Sigmoid colon (tissue), 4 donors: ENCODE measurements at regions not wholly inside any gene's neighbourhood (a gene's known extent, or its start where the extent isn't known, plus 50 kb on each side); places are given as distances from the start of the nearest gene placed in this dataset.

Experiments
- CTCF ChIP-seq, 4 experiments: fragments of 450-650 bp in 3 of 4; fragments of 200-600 bp in 1 of 4; IDR thresholded peaks; one replicate each; pipeline ENCODE4 v1.5.1; 2016 to 2019; ENCODE audit warnings: antibody characterized with exemption in 4 of 4, mild to moderate bottlenecking in 3 of 4, moderate library complexity in 2 of 4
- EP300 ChIP-seq, 4 donors: sonication (generic); formaldehyde crosslinking; IDR thresholded peaks; one replicate each; pipeline ENCODE4 v1.6.1; 2017; ENCODE audit warnings: antibody characterized with exemption in 4 of 4
- POLR2A ChIP-seq, 2 donors: fragments of 450-650 bp; IDR thresholded peaks; one replicate each; pipeline ENCODE4 v1.6.1; 2016; ENCODE audit warnings: antibody characterized with exemption in 2 of 2, mild to moderate bottlenecking in 2 of 2, moderate library complexity in 2 of 2
- POLR2AphosphoS5 ChIP-seq, 4 donors: sonication (generic); formaldehyde crosslinking; IDR thresholded peaks; one replicate each; pipeline ENCODE4 v1.6.1; 2017; ENCODE audit warnings: antibody characterized with exemption in 4 of 4

- TF ChIP-seq CTCF (IDR thresholded peaks at IDR 0.05) (no peak), EP300 (IDR thresholded peaks at IDR 0.05) (no peak), POLR2A (IDR thresholded peaks at IDR 0.05) (no peak), POLR2AphosphoS5 (IDR thresholded peaks at IDR 0.05) (no peak)
Measured at GRCh38 chr5:165626161-165626560, 2120.7 kb downstream of the MAT2B start.
